BE2C (cell line): ENCODE measurements at regions not wholly inside any gene's neighbourhood (a gene's known extent, or its start where the extent isn't known, plus 50 kb on each side); places are given as distances from the start of the nearest gene placed in this dataset.

Experiments
- DNase-seq: peaks from one replicate; pipeline ENCODE4 v3.0.0-alpha.2; 2020
- H3K27me3 ChIP-seq: fragments of 250-450 bp; sonication (Bioruptor Pico); 2 replicates; pipeline ENCODE4 v1.5.1; 2020; ENCODE audit warnings: mild to moderate bottlenecking
- H3K36me3 ChIP-seq: fragments of 250-450 bp; sonication (Bioruptor Pico); 2 replicates; pipeline ENCODE4 v1.5.1; 2020; ENCODE audit warnings: mild to moderate bottlenecking
- H3K4me1 ChIP-seq: fragments of 250-450 bp; sonication (Bioruptor Pico); 2 replicates; pipeline ENCODE4 v1.5.1; 2020
- H3K4me3 ChIP-seq: 2 replicates; pipeline ENCODE4 v1.5.1; 2011; ENCODE audit warnings: low read depth, low read length
- H3K9me3 ChIP-seq: fragments of 250-450 bp; sonication (Bioruptor Pico); 2 replicates; pipeline ENCODE4 v1.5.1; 2020
- TF ChIP-seq, protein P1 (sequence below): IDR thresholded peaks from 2 replicates; pipeline ENCODE4 v1.5.1; 2012; ENCODE audit warnings: mild to moderate bottlenecking, low read depth, low read length

DNA sequence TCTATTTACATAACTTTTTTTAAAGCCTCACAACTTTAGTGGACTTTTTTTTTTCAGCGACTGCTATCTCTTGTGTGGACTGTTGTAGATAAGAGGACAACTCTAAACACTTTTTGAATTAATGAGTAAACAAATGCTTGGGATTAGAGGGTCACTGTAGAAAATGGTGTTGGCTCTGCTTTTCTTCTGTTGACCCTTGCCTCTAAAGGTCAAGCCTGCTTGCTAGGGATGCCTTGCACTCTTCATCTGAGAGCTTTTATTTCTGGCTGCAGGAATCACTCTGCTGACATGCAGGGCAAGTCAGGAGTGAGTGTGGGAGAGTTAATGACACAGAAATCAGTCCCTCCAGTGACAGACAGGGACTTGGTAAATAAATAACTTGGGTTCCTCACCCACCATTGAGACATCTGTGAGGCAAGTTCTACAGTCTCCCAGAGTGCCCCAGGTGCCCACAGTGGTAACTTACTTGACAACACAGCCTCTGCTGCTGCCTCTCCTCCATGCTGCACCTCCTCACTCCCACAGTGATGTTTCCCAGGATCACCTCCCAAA, 390.1 kb downstream of the IL20RB start:
- Histone ChIP-seq H3K4me1 (no peaks in the 10 kb centered on the region), H3K4me3 (no peak overlapping the region), H3K9me3 (no peaks in the 10 kb centered on the region), H3K27me3 (no peaks in the 10 kb centered on the region), H3K36me3 (no peaks in the 10 kb centered on the region)
- TF ChIP-seq, protein P1, sequence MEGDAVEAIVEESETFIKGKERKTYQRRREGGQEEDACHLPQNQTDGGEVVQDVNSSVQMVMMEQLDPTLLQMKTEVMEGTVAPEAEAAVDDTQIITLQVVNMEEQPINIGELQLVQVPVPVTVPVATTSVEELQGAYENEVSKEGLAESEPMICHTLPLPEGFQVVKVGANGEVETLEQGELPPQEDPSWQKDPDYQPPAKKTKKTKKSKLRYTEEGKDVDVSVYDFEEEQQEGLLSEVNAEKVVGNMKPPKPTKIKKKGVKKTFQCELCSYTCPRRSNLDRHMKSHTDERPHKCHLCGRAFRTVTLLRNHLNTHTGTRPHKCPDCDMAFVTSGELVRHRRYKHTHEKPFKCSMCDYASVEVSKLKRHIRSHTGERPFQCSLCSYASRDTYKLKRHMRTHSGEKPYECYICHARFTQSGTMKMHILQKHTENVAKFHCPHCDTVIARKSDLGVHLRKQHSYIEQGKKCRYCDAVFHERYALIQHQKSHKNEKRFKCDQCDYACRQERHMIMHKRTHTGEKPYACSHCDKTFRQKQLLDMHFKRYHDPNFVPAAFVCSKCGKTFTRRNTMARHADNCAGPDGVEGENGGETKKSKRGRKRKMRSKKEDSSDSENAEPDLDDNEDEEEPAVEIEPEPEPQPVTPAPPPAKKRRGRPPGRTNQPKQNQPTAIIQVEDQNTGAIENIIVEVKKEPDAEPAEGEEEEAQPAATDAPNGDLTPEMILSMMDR: no peak
- no peak for DNase-seq

DNA sequence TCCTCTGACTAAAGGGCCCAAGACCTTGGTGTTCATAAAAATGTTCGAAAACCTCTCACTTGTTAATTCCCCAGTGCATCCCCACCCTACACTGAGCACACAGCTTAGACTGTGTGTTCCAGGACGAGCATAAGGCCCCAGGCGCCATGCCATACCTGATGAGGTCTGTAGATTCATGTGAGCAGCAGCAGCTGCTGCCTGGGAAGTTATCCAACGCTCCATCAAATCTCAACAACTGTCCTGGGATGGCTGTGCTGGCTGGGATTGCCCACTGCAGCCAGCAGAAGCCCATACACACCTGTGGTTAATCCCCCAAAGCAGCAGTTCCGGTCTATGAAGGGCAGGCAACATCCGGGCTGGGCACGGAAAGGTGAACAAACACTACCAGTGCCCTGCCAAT, 391.2 kb downstream of the IL20RB start:
- no peak for DNase-seq
- no peaks in the 10 kb centered on the region for H3K4me1 ChIP-seq
- no peaks in the 10 kb centered on the region for H3K27me3 ChIP-seq
- TF ChIP-seq, protein P1: no peak
- no peaks in the 10 kb centered on the region for H3K9me3 ChIP-seq
- no peak overlapping the region for H3K4me3 ChIP-seq
- H3K36me3 ChIP-seq: no peaks in the 10 kb centered on the region

DNA sequence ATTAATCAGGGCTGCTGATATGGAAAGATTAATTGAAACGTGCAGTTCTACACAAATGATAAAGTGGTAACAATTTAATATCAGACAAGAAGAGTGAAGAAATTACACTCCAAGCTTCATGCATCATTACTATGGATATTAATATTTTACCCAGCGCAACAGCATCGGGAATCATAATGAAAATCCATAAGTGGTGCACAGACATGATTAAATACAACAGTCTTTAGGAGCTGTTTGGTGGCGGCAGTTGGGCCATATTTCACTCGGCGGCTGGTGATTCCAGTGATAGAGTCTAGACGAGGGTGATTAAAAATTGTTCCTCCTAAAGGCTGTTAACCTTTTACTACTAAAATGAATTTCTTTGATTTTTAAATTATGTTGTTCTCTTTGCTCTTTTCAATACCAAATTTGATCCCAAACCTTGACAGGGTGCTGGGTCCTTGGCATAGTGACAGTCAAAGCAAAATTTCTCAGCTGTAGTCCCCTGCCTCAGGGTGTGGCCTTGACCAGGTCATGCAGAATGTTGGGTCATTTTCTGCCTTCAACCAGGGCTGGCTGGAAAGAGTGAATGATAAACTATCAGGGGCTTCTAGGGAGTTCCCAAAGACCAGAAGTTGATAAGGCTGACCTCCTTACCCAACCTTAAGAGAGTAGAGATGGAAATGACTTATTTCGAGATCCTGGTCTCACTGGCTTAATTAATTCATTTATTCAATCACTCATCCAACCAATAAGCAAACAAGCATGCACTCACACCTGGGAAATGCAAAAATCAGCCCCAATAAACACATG, 392.0 kb downstream of the IL20RB start:
- TF ChIP-seq, protein P1: no peak

DNA sequence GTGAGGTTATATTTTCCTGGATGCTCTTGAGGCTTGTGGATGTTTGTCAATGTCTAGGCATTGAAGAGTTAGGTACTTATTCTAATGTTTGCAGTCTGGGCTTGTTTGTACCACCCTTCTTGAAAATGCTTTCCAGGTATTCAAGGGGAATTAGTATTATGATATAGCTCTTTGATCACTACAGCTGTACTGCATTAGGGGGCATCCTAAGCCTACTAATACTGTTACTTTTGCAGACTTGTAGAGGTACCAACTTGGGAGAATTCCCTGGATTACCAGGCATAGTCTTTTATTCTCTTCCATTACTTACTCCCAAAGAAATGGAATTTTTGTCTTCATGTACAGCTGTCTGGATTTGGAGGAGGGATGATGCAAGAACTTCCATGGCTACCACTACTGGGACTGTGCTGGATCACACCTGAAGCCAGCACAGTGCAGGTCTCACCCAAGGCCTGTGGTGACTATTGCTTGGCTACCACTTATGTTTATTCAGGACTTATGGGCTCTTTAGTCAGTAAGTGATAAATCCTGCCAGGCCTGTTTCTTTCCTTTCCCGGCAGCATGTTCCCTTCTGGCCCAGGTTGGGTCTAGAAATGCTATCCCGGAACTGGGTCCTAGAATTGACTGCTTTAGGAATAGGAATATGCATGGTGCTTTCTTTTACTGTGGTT, 402.9 kb downstream of the IL20RB start:
- no peaks in the 10 kb centered on the region for H3K4me1 ChIP-seq

More for the DNA sequence above, 392.0 kb downstream of the IL20RB start:
- Histone ChIP-seq H3K4me1 (no peaks in the 10 kb centered on the region), H3K4me3 (no peak overlapping the region), H3K36me3 (no peaks in the 10 kb centered on the region), H3K9me3 (no peaks in the 10 kb centered on the region), H3K27me3 (no peaks in the 10 kb centered on the region)
- no peak for DNase-seq

DNA sequence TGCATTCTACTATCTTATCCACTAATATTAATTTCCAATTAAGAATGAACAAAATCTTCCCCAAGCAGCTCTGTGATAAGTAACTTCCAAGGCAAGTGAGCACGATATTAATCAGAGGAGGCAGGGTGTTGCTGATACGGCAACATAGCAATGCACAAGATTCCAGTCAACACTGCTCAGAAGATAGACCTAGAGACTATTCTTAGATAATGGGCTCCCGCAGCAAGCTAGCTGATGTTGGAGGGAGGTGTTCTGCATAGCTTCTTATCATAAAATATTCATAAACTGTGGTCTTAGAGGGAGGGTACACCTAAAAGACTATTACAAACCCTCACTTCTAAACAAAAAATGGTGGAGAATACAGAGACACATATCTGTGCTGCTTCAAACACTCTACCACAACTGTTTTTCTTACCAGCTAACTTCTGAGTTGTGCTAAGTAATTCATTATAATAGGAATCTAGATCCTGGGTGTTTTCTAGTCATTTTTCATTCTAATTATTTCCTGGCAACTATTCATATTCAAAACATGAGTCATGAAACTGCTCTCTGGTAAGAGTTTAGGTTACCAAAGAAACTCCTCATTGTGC, 382.0 kb upstream of the SOX14 start:
- TF ChIP-seq, protein P1: no peak
- Histone ChIP-seq H3K27me3 (no peaks in the 10 kb centered on the region), H3K36me3 (no peaks in the 10 kb centered on the region), H3K4me3 (no peak overlapping the region), H3K9me3 (no peaks in the 10 kb centered on the region; the same call in 1 of the 2 replicates), H3K4me1 (no peaks in the 10 kb centered on the region)
- DNase-seq: no peak

More for the DNA sequence above, 402.9 kb downstream of the IL20RB start:
- Histone ChIP-seq H3K36me3 (no peaks in the 10 kb centered on the region), H3K4me3 (no peak overlapping the region), H3K9me3 (no peaks in the 10 kb centered on the region), H3K27me3 (no peaks in the 10 kb centered on the region)
- TF ChIP-seq, protein P1: no peak
- DNase-seq: no peak
